IMR-90 (cell line): ENCODE measurements at regions not wholly inside any gene's neighbourhood (a gene's known extent, or its start where the extent isn't known, plus 50 kb on each side); places are given as distances from the start of the nearest gene placed in this dataset.

ENCODE experiments used
- ATAC-seq: fragments of 200-7000 bp; cut with Tn5 transposase; 2 replicates; pipeline ENCODE4 v1.9.1; 2020; ENCODE audit warnings: low read depth, mild to moderate bottlenecking, moderate library complexity
- BruUV-seq: library from RNA; stranded (reverse); fragments of 400-500 nt; replicated peaks from 2 replicates; lab custom pipeline; 2021; lab: Mats Ljungman, UMichigan
- CTCF ChIA-PET: fragments of 300-600 bp; formaldehyde crosslinking; extraction: SDS; loops from one replicate; lab custom pipeline; 2021; ENCODE audit warnings: antibody characterized with exemption; lab: Yijun Ruan, JAX
- POLR2A ChIA-PET: fragments of 300-600 bp; sonication (Branson Sonifier 250); formaldehyde crosslinking; loops from one replicate; lab custom pipeline; 2022; ENCODE audit warnings: antibody characterized with exemption; ENCODE audit not compliant: unreplicated experiment; lab: Charles Lee
- DNase-seq: peaks from one replicate; pipeline ENCODE4 v3.0.0; 2013
- H2AFZ ChIP-seq: replicated peaks from 2 replicates; pipeline ENCODE3; 2013; ENCODE audit warnings: low read length, mild to moderate bottlenecking; ENCODE audit not compliant: poor library complexity
- H2AK5ac ChIP-seq: 2 replicates; pipeline ENCODE4 v1.6.1; 2013; ENCODE audit warnings: low read depth, low read length, inconsistent platforms
- H2AK9ac ChIP-seq: replicated peaks from 2 replicates; pipeline ENCODE3; 2013; ENCODE audit warnings: mild to moderate bottlenecking, low read depth, low read length, moderate library complexity; ENCODE audit not compliant: poor library complexity
- H2BK120ac ChIP-seq: 2 replicates; pipeline ENCODE4 v1.6.1; 2013; ENCODE audit warnings: low read depth, low read length, inconsistent platforms
- H2BK15ac ChIP-seq: 3 replicates; pipeline ENCODE4 v1.6.1; 2013; ENCODE audit warnings: low read depth, low read length, inconsistent platforms
- H2BK20ac ChIP-seq: 2 replicates; pipeline ENCODE4 v1.6.1; 2013; ENCODE audit warnings: low read depth, mild to moderate bottlenecking, inconsistent platforms, low read length, moderate library complexity
- H2BK5ac ChIP-seq: 2 replicates; pipeline ENCODE4 v1.6.1; 2013; ENCODE audit warnings: mild to moderate bottlenecking, low read depth, low read length, inconsistent platforms; ENCODE audit not compliant: poor library complexity, severe bottlenecking
- H3K14ac ChIP-seq: replicated peaks from 2 replicates; pipeline ENCODE4 v1.6.1; 2013; ENCODE audit warnings: low read depth, low read length, inconsistent platforms
- H3K18ac ChIP-seq: 2 replicates; pipeline ENCODE4 v1.6.1; 2013; ENCODE audit warnings: low read depth, low read length, control low read depth
- H3K23ac ChIP-seq: 2 replicates; pipeline ENCODE4 v1.6.1; 2013; ENCODE audit warnings: low read depth, low read length, inconsistent platforms
- H3K27ac ChIP-seq: 2 replicates; pipeline ENCODE4 v1.5.1; 2013; ENCODE audit warnings: mild to moderate bottlenecking, control low read depth, low read length; ENCODE audit not compliant: insufficient read depth
- H3K27me3 ChIP-seq: 2 replicates; pipeline ENCODE4 v1.6.1; 2013; ENCODE audit warnings: low read length; ENCODE audit not compliant: control insufficient read depth, insufficient read depth
- H3K36me3 ChIP-seq: 2 replicates; pipeline ENCODE4 v1.6.1; 2013; ENCODE audit warnings: low read length, mixed read lengths; ENCODE audit not compliant: control insufficient read depth, insufficient read depth
- H3K4ac ChIP-seq: 2 replicates; pipeline ENCODE4 v1.6.1; 2013; ENCODE audit warnings: low read depth, low read length, inconsistent platforms
- H3K4me1 ChIP-seq: 2 replicates; pipeline ENCODE4 v1.6.1; 2013; ENCODE audit warnings: low read length, mixed read lengths; ENCODE audit not compliant: control insufficient read depth, insufficient read depth
- H3K4me2 ChIP-seq: 2 replicates; pipeline ENCODE4 v1.6.1; 2013; ENCODE audit warnings: low read depth, mild to moderate bottlenecking, control low read depth, low read length, moderate library complexity
- H3K4me3 ChIP-seq: 2 replicates; pipeline ENCODE4 v1.5.1; 2013; ENCODE audit warnings: low read depth, mild to moderate bottlenecking, control low read depth, low read length, moderate library complexity; ENCODE audit not compliant: insufficient read depth
- H3K56ac ChIP-seq: 2 replicates; pipeline ENCODE4 v1.6.1; 2013; ENCODE audit warnings: low read length, inconsistent platforms; ENCODE audit not compliant: insufficient read depth; ENCODE audit errors: extremely low read depth
- H3K79me1 ChIP-seq, 2 experiments: 2 replicates each; pipeline ENCODE4 v1.6.1; 2013; ENCODE audit warnings: low read length in 2 of 2, inconsistent platforms in 1 of 2, low read depth in 1 of 2
- H3K9ac ChIP-seq: 2 replicates; pipeline ENCODE4 v1.6.1; 2013; ENCODE audit warnings: low read depth, low read length, control low read depth
- H3K9me1 ChIP-seq: 2 replicates; pipeline ENCODE4 v1.6.1; 2013; ENCODE audit warnings: low read length, inconsistent platforms; ENCODE audit not compliant: insufficient read depth
- H3K9me3 ChIP-seq: 2 replicates; pipeline ENCODE4 v1.6.1; 2013; ENCODE audit warnings: low read length; ENCODE audit not compliant: control insufficient read depth, insufficient read depth
- H4K20me1 ChIP-seq: 2 replicates; pipeline ENCODE4 v1.6.1; 2013; ENCODE audit warnings: low read length, inconsistent platforms; ENCODE audit not compliant: insufficient read depth
- H4K5ac ChIP-seq: 2 replicates; pipeline ENCODE4 v1.6.1; 2013; ENCODE audit warnings: mild to moderate bottlenecking, low read depth, low read length, control low read depth
- H4K8ac ChIP-seq, 2 experiments: 2 replicates each; pipeline ENCODE4 v1.6.1; 2013; ENCODE audit warnings: low read depth in 2 of 2, low read length in 2 of 2, control low read depth in 1 of 2, inconsistent platforms in 1 of 2
- H4K91ac ChIP-seq: 2 replicates; pipeline ENCODE4 v1.6.1; 2013; ENCODE audit warnings: low read depth, low read length, inconsistent platforms; ENCODE audit not compliant: insufficient read depth
- BHLHE40 ChIP-seq: fragments of 150-350 bp; IDR thresholded peaks from 2 replicates; pipeline ENCODE4 v1.6.1; 2016; ENCODE audit warnings: mild to moderate bottlenecking, low read depth, low read length
- CEBPB ChIP-seq: IDR thresholded peaks from 2 replicates; pipeline ENCODE4 v1.6.1; 2012; ENCODE audit warnings: low read depth, low read length, improper control_type of control experiment
- CHD1 ChIP-seq: IDR thresholded peaks from 2 replicates; pipeline ENCODE4 v1.6.1; 2012; ENCODE audit warnings: low read depth, low read length, improper control_type of control experiment
- CTCF ChIP-seq: conservative IDR thresholded peaks from 2 replicates; pipeline ENCODE4 v1.5.1; 2012; ENCODE audit warnings: mild to moderate bottlenecking, low read depth, low read length, improper control_type of control experiment
- ELK1 ChIP-seq: fragments of 150-350 bp; IDR thresholded peaks from 2 replicates; pipeline ENCODE4 v1.6.1; 2016; ENCODE audit warnings: low read depth, mild to moderate bottlenecking, low read length, moderate library complexity, borderline replicate concordance
- MXI1 ChIP-seq: IDR thresholded peaks from 2 replicates; pipeline ENCODE4 v1.6.1; 2012; ENCODE audit warnings: low read depth, mild to moderate bottlenecking, low read length, moderate library complexity, borderline replicate concordance
- NFE2L2 ChIP-seq: fragments of 150-350 bp; IDR thresholded peaks from 2 replicates; pipeline ENCODE4 v1.6.1; 2016; ENCODE audit warnings: low read depth, mild to moderate bottlenecking, low read length
- POLR2A ChIP-seq: IDR thresholded peaks from 2 replicates; pipeline ENCODE4 v1.6.1; 2012; ENCODE audit warnings: mild to moderate bottlenecking, low read depth, low read length
- RAD21 ChIP-seq: IDR thresholded peaks from 2 replicates; pipeline ENCODE4 v1.6.1; 2012; ENCODE audit warnings: low read length, improper control_type of control experiment
- RFX5 ChIP-seq: IDR thresholded peaks from 2 replicates; pipeline ENCODE4 v1.8.0; 2012; ENCODE audit warnings: low read depth, mild to moderate bottlenecking, low read length, moderate library complexity
- SMC3 ChIP-seq: fragments of 150-350 bp; IDR thresholded peaks from 2 replicates; pipeline ENCODE4 v1.6.1; 2016; ENCODE audit warnings: low read depth, mild to moderate bottlenecking, antibody characterized with exemption, low read length, moderate library complexity
- USF2 ChIP-seq: fragments of 150-350 bp; IDR thresholded peaks from 2 replicates; pipeline ENCODE4 v1.6.1; 2017; ENCODE audit warnings: mild to moderate bottlenecking, antibody characterized with exemption, low read length, low read depth
- WGBS, 2 experiments: methylation state at CpG; one replicate each; pipeline versions ENCODE4 v1.1.5 to v1.1.7; 2013; ENCODE audit warnings: missing lambda C conversion rate in 2 of 2; ENCODE audit not compliant: insufficient read length in 1 of 2; ENCODE audit errors: extremely low coverage in 2 of 2; 5-methylcytosine and 5-hydroxymethylcytosine counted together
- dilution Hi-C: fragments of 300-500 bp; cut with HindIII; formaldehyde crosslinking; loops from one replicate; pipeline ENCODE4 v1.14.3; 2018; ENCODE audit warnings: low sequenced_read_pairs; ENCODE audit not compliant: unreplicated experiment
- in situ Hi-C: fragments of 300-500 bp; cut with MboI; formaldehyde crosslinking; loops from 3 replicates; pipeline ENCODE4 v1.14.3; 2019; ENCODE audit warnings: low sequenced_read_pairs, inconsistent platforms, mixed read lengths
- intact Hi-C: fragments of 100-400 bp; cut with micrococcal nuclease; formaldehyde crosslinking; loops from 2 replicates; pipeline ENCODE4 v1.10.0; 2022

- Histone ChIP-seq H3K56ac (no peak overlapping the region), H2AK9ac (no peak overlapping the region), H2AK5ac (no peak overlapping the region), H4K8ac (no peak overlapping the region), H3K9me1 (no peaks in the 10 kb centered on the region), H3K4me2 (no peak overlapping the region), H2BK5ac (no peak overlapping the region), H3K4me3 (no peak overlapping the region), H4K5ac (no peak overlapping the region), H2AFZ (no peak overlapping the region), H2BK120ac (no peak overlapping the region), H2BK20ac (no peak overlapping the region), H3K9ac (no peak overlapping the region), H3K14ac (no peak overlapping the region), H3K79me1 (no peaks in the 10 kb centered on the region), H3K36me3 (no peaks in the 10 kb centered on the region), H3K4me1 (no peaks in the 10 kb centered on the region), H3K27me3 (no peaks in the 10 kb centered on the region), H3K9me3 (no peaks in the 10 kb centered on the region), H4K20me1 (no peaks in the 10 kb centered on the region), H4K91ac (no peak overlapping the region), H3K18ac (no peak overlapping the region), H3K4ac (no peak overlapping the region), H3K23ac (no peak overlapping the region), H2BK15ac (no peak overlapping the region), H3K27ac (no peak overlapping the region)
- POLR2A ChIA-PET: no interaction called here
- 77% methylated on average over 3 of the region's 11 CpGs; no CpG with 5 or more reads in 1 of the 2 experiments for WGBS, 2 experiments
- DNase-seq (no peak), ATAC-seq (no peak)
- intact Hi-C loops: no loop called here
- TF ChIP-seq POLR2A: no peak
- TF ChIP-seq CHD1: no peak
- TF ChIP-seq SMC3: no peak
- TF ChIP-seq MXI1: no peak
- no peak for TF ChIP-seq NFE2L2
- TF ChIP-seq ELK1: no peak
- no peak for TF ChIP-seq CTCF
- no peak for TF ChIP-seq RAD21
- no peak for TF ChIP-seq RFX5
- no peak for TF ChIP-seq USF2
- no peak for TF ChIP-seq BHLHE40
- TF ChIP-seq CEBPB: no peak
- dilution Hi-C loops: no loop called here
- BruUV-seq: no TSS peak
- CTCF ChIA-PET: no interaction called here
- in situ Hi-C loops: no loop called here
Observed at GRCh38 chr20:40848096-40848495, 159.1 kb upstream of the MAFB start.
